ENCODE measurements at regions not wholly inside any gene's neighbourhood (a gene's known extent, or its start where the extent isn't known, plus 50 kb on each side); places are given as distances from the start of the nearest gene placed in this dataset.
A peak's percentile ranks its signal among the peaks of the same experiment; 100 is the strongest.
"Not testable (repeated sequence)": the region's sequence is repeated elsewhere in the genome, so short reads cannot be mapped to it uniquely, and the experiment has no call there.

- peak in 1 of 2 donors; percentile 14 for DNase-seq (ENCODE audit: low read depth in 2 of 2)
Observed at GRCh38 chr1:143905214-143906179, 66.3 kb downstream of the FAM72C start.

- not testable (repeated sequence) for DNase-seq (ENCODE audit: low read depth in 2 of 2)
Observed at GRCh38 chr1:143904622-143904979, 67.2 kb downstream of the FAM72C start.

DNA sequence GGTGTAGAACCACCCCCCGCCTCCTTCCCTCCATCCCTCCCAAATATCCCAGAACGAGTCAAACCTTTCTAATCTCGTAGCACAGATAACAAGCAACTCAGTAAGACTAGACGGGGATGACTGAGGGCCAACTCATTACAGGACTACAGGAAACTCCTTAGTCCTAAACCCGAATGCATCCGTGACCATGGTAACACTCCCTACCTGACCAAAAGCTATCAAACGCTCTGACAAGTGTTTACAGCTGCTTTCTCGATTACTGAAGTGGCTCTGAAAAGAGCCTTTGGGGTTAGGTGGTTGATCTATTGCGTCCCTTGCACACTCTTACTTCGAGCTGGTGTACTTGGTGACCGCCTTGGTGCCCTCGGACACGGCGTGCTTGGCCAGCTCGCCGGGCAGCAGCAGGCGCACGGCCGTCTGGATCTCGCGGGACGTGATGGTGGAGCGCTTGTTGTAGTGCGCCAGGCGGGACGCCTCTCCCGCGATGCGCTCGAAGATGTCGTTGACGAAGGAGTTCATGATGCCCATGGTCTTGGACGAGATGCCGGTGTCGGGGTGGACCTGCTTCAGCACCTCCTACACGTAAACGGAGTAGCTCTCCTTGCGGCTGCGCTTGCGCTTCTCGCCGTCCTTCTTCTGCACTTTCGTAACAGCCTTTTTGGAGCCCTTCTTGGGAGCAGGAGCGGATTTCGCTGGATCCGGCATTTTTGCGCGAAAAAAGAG is 67.7 kb downstream of the FAM72C start:
- peak; percentile 0 to 6 for DNase-seq (ENCODE audit: low read depth in 2 of 2)

GRCh38 chr1:143896377-143896776 is 75.4 kb downstream of the FAM72C start:
- not testable (repeated sequence) for DNase-seq (ENCODE audit: low read depth in 2 of 2)

DNA sequence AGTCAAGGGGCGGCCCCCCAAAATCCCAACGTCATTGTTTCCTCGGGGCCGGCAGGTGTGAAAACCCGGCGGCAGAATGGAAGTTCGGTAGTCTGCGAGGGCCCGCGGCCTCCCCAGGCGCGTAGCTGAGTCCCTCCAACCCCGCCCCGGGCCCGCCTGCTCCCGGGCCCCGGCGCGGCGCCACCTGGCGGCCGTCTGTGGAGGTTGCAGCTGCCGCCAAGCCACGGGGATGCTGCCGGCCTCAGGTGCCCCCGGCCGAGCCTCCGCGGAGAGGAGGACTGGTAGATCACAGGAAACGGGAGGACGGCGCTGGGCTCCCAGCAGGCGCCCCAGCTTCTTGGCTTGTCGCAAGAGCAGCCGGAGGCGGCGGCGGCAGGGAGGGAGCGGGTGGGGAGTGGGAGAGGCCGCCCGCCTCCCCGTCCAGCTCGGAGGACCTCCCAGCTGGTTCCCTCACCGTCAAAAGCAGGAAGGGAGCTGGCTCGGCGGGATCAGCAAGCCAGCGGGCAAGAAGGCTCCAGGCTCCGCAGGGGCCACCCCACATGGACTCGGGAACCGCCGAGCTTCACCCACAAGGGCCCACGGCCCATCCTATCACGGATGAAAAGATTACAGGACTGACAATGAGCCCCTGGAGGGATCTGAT is 86.7 kb downstream of the FAM72C start:
- DNase-seq (ENCODE audit: low read depth in 2 of 2): peak in 1 of 2 donors; percentile 0

DNA sequence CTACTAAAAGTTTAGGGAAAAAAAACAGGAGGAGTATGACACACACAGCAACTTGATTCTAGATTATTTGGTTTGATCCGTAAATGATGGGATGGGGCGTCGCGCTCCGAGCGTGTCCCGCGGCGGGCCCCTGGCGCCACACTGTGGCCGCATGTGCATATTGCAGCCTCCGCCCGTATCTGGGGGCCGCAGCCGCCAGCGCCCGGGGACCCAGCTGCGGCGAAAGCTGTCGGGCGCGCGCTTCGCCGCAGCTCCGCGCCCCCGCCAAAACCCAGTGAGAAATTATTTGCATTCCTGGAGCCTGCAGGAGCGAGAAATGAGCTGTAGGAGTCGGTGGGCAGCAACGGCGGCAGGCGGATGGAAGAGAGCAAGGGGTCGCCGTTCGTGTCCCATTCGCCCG is 87.3 kb downstream of the FAM72C start:
- not testable (repeated sequence) for DNase-seq (ENCODE audit: low read depth in 2 of 2)

GRCh38 chr1:143879757-143880536 is 91.8 kb downstream of the FAM72C start:
- DNase-seq (ENCODE audit: low read depth in 2 of 2): not testable (repeated sequence)

GRCh38 chr1:143875947-143876346 is 95.8 kb downstream of the FAM72C start:
- DNase-seq (ENCODE audit: low read depth in 2 of 2): not testable (repeated sequence)

- DNase-seq (ENCODE audit: low read depth in 2 of 2): not testable (repeated sequence)
Observed at GRCh38 chr1:143874625-143875024, 97.2 kb downstream of the FAM72C start.

- not testable (repeated sequence) for DNase-seq (ENCODE audit: low read depth in 2 of 2)
Observed at GRCh38 chr1:143873650-143874049, 98.1 kb downstream of the FAM72C start.

GRCh38 chr1:143870388-143870787 is 101.4 kb downstream of the FAM72C start:
- not testable (repeated sequence) for DNase-seq (ENCODE audit: low read depth in 2 of 2)

DNA sequence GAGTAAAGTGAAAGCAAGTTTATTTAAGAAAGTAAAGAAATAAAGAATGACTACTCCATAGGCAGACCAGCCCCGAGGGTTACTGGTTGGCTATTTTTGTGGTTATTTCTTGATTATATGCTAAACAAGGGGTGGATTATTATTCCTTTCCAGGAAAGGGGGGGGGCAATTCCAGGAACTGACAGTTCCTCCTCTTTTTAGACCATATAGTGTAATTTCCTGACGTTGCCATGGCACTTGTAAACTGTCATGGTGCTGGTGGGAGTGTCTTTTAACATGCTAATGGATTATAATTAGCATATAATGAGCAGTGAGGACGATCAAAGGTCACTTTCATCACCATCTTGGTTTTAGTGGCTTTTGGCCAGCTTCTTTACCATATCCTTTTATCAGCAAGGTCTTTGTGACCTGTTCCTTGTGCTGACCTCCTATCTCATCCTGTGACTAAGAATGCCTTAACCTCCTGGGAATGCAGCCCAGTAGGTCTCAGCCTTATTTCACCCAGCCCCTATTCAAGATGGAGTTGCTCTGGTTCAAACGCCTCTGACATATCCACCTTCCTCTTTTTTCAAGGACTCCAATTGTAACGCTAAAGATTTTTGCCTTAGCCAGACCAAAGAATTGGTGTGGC is 104.1 kb downstream of the FAM72C start:
- not testable (repeated sequence) for DNase-seq (ENCODE audit: low read depth in 2 of 2)

DNA sequence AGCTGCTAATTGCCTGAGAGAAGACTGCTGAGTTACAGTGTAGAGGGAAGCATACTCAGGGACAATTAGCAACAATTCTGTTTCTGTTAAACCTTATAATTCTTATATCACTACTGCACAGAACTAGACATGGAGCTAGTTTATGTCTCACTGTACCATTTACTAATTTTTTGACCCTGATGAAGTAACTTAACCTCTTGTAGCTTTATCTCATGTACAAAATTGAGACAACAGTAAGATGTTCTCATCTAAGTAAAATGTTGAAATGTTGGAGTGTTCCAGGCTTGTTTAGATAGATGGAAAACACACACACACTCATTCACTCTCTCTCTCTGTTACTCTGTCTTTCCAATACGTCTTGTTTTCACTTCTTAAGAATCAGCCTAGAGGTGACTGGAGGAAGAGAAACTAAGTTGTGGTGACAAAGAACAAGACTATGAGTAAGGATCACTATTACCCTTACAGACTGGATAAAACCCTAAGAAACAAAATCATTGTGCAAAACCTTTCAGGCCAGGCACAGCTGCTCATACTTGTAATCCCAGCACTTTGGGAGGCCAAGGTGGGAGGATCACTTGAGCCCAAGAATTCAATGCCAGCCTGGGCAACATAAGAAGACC is 107.8 kb downstream of the FAM72C start:
- DNase-seq (ENCODE audit: low read depth in 2 of 2): not testable (repeated sequence)

GRCh38 chr1:143862722-143863121 is 109.1 kb downstream of the FAM72C start:
- not testable (repeated sequence) for DNase-seq (ENCODE audit: low read depth in 2 of 2)

- DNase-seq (ENCODE audit: low read depth in 2 of 2): not testable (repeated sequence)
Observed at GRCh38 chr1:143861306-143861705, 110.5 kb downstream of the FAM72C start.

DNA sequence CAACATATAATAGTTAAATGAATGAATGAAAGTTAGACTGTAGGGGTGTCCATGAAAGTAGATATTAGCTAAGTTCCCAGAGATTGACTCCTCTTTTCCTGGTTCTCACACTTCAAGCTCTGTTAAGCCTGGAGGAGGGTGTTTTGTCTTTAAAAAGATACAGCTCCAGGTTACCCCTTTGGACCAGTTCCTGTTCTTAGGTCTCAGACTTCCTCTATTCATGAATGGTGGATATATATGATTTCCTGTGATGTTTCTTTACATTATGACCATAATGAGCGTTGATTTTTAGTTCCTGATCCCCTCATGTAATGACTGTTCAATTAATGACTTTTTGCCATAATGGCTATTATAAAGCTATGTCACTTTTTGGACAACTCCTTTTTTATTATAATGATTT is 115.9 kb downstream of the FAM72C start:
- not testable (repeated sequence) for DNase-seq (ENCODE audit: low read depth in 2 of 2)

GRCh38 chr1:143854069-143854468 is 117.7 kb downstream of the FAM72C start:
- not testable (repeated sequence) for DNase-seq (ENCODE audit: low read depth in 2 of 2)

DNA sequence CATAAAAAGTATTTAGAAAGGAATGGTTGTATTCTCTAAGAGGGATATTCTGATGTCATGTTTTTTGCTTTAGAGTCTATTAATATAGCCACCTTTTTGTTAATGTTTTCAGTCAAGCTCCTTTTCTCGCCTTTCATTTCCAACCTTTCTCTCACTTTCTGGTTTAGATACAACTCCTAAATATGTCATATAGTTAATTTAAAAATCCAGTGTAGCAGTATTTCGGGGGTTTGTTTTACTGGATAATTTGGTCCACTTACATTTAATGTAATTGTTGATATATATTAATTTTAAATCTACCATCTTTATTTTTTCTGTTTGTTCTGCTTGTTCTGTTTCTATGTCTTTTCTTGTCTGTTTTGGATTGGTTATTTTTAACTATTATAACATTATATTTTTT is 121.1 kb downstream of the FAM72C start:
- not testable (repeated sequence) for DNase-seq (ENCODE audit: low read depth in 2 of 2)

DNA sequence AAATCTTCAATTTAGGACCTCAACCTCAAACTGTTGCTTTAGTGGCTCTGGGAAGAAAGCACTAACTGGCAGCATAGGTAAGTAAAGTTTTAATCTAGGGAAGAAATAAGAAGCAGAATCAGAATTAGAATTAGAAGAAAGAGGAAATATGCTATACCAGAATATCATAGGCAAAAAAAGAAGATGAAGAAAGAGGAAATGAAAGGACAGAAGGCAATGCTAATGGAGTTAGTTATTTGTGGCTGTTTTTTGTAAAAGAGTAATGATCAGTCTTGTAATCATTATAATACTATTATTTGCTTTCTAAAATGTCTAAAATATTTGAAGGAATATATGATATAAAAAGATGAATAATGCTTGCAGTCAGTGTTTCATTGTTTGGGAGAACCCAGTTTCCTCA is 122.9 kb downstream of the FAM72C start:
- DNase-seq (ENCODE audit: low read depth in 2 of 2): not testable (repeated sequence)

DNA sequence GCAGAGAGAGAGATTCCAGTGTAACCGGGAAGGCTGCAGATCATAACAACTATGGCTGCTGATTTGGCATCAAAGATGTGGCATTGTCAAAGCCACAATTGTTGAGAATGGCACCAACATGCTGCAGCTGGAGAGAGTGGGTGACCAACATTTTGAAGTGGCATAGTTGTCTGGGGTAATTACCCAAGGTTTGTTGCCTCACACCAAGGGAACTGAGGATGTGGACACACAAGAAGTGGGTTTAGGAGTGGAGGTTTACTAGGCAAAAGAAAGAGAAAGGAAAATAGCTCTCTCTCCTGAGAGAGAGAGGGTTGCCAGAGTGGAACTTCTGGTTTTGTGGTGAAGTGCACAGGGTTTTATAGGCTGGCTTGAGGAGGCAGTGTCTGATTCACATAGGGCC is 126.6 kb downstream of the FAM72C start:
- not testable (repeated sequence) for DNase-seq (ENCODE audit: low read depth in 2 of 2)
